HG03571 (cell line): ENCODE measurements at regions not wholly inside any gene's neighbourhood (a gene's known extent, or its start where the extent isn't known, plus 50 kb on each side); places are given as distances from the start of the nearest gene placed in this dataset.

Experiments used
- ATAC-seq: cut with Tn5 transposase; IDR thresholded peaks from one replicate; pipeline ENCODE4 v1.9.1; 2021; ENCODE audit not compliant: unreplicated experiment

GRCh38 chr2:30367232-30368070 is 79.6 kb upstream of the LCLAT1 start:
- no peak for ATAC-seq

- no peak for ATAC-seq
These were observed 78.8 kb upstream of the LCLAT1 start for GRCh38 chr2:30368258-30368657.

GRCh38 chr2:30371028-30371689 is 75.9 kb upstream of the LCLAT1 start:
- ATAC-seq = no peak

- no peak for ATAC-seq
These were observed 75.2 kb upstream of the LCLAT1 start for GRCh38 chr2:30371772-30372373.

- ATAC-seq = no peak
These were observed 74.2 kb upstream of the LCLAT1 start for GRCh38 chr2:30372826-30373225.

- no peak for ATAC-seq
These were observed 73.2 kb upstream of the LCLAT1 start for GRCh38 chr2:30373881-30374302.

- no peak for ATAC-seq
These were observed 72.7 kb upstream of the LCLAT1 start for GRCh38 chr2:30374380-30374779.

- ATAC-seq = no peak
These were observed 71.1 kb upstream of the LCLAT1 start for GRCh38 chr2:30375915-30376314.

- no peak for ATAC-seq
These were observed 67.6 kb upstream of the LCLAT1 start for GRCh38 chr2:30379481-30379880.

GRCh38 chr2:30380824-30381223 is 66.2 kb upstream of the LCLAT1 start:
- no peak for ATAC-seq

GRCh38 chr2:30382162-30382783 is 64.8 kb upstream of the LCLAT1 start:
- no peak for ATAC-seq

GRCh38 chr2:30382995-30383394 is 64.1 kb upstream of the LCLAT1 start:
- ATAC-seq = no peak

GRCh38 chr2:30385327-30385726 is 61.7 kb upstream of the LCLAT1 start:
- ATAC-seq = no peak

- no peak for ATAC-seq
These were observed 54.9 kb upstream of the LCLAT1 start for GRCh38 chr2:30392097-30392496.

- ATAC-seq = no peak
These were observed 53.5 kb upstream of the LCLAT1 start for GRCh38 chr2:30393510-30393909.

- no peak for ATAC-seq
These were observed 53.0 kb upstream of the LCLAT1 start for GRCh38 chr2:30394096-30394495.

- no peak for ATAC-seq
These were observed 50.4 kb upstream of the LCLAT1 start for GRCh38 chr2:30396436-30397232.
